ENCODE measurements at regions not wholly inside any gene's neighbourhood (a gene's known extent, or its start where the extent isn't known, plus 50 kb on each side); places are given as distances from the start of the nearest gene placed in this dataset.

GRCh38 chrX:38919853-38920528, 118.7 kb downstream of the MID1IP1 start:
- no peak for DNase-seq
- Histone ChIP-seq H3K4me1 (ENCODE audit: control insufficient read depth, insufficient read depth, low read length) (peaks cover 3% of the 10 kb centered on the region), H3K27me3 (ENCODE audit: control insufficient read depth, insufficient read depth, low read length) (no peaks in the 10 kb centered on the region), H3K4me3 (ENCODE audit: low read length) (no peak overlapping the region), H3K9me3 (ENCODE audit: control insufficient read depth, insufficient read depth, low read length) (no peaks in the 10 kb centered on the region), H3K27ac (ENCODE audit: low read length) (no peak overlapping the region), H3K36me3 (ENCODE audit: control insufficient read depth, insufficient read depth, low read length) (no peaks in the 10 kb centered on the region)
- Mint-ChIP-seq H3K4me1 (no peaks in the 10 kb centered on the region), H3K27me3 (ENCODE audit: low read depth in 2 of 2) (peaks cover 5 to 26% of the 10 kb centered on the region in 2 donors), H3K4me3 (no peak overlapping the region), H3K9me3 (no peaks in the 10 kb centered on the region), H3K27ac (no peak overlapping the region), H3K36me3 (no peaks in the 10 kb centered on the region)
- no peak for TF ChIP-seq CTCF (IDR thresholded peaks at IDR 0.05)
- WGBS (ENCODE audit: insufficient coverage) = 98% methylated on average over 4 of the region's 5 CpGs
- ATAC-seq = no peak
- intact Hi-C loops (cut with micrococcal nuclease) = no loop called here

GRCh38 chrX:38923451-38923969, 122.3 kb downstream of the MID1IP1 start:
- Histone ChIP-seq H3K9me3 (ENCODE audit: control insufficient read depth, insufficient read depth, low read length) (no peaks in the 10 kb centered on the region), H3K36me3 (ENCODE audit: control insufficient read depth, insufficient read depth, low read length) (no peaks in the 10 kb centered on the region), H3K4me3 (ENCODE audit: low read length) (no peak overlapping the region), H3K27me3 (ENCODE audit: control insufficient read depth, insufficient read depth, low read length) (no peaks in the 10 kb centered on the region), H3K4me1 (ENCODE audit: control insufficient read depth, insufficient read depth, low read length) (peaks cover 3% of the 10 kb centered on the region), H3K27ac (ENCODE audit: low read length) (no peak overlapping the region)
- H3K9me3 Mint-ChIP-seq = no peaks in the 10 kb centered on the region
- H3K4me3 Mint-ChIP-seq = no peak overlapping the region
- ATAC-seq (no peak), DNase-seq (no peak)
- intact Hi-C loops (cut with micrococcal nuclease) = no loop called here
- H3K27me3 Mint-ChIP-seq (ENCODE audit: low read depth in 2 of 2) = peaks cover 5 to 26% of the 10 kb centered on the region in 2 donors
- no peak overlapping the region for H3K27ac Mint-ChIP-seq
- TF ChIP-seq CTCF (IDR thresholded peaks at IDR 0.05) = no peak
- H3K36me3 Mint-ChIP-seq = no peaks in the 10 kb centered on the region
- 83% methylated on average over 1 of the region's 3 CpGs for WGBS (ENCODE audit: insufficient coverage)
- no peaks in the 10 kb centered on the region for H3K4me1 Mint-ChIP-seq

- no peaks in the 10 kb centered on the region for H3K9me3 ChIP-seq (ENCODE audit: control insufficient read depth, insufficient read depth, low read length)
- ATAC-seq (no peak), DNase-seq (no peak)
- Mint-ChIP-seq H3K4me3 (no peak overlapping the region), H3K4me1 (no peaks in the 10 kb centered on the region), H3K9me3 (no peaks in the 10 kb centered on the region), H3K27ac (no peak overlapping the region), H3K27me3 (ENCODE audit: low read depth in 2 of 2) (peaks cover 0 to under 1% of the 10 kb centered on the region in 2 donors), H3K36me3 (no peaks in the 10 kb centered on the region)
- H3K27ac ChIP-seq (ENCODE audit: low read length) = no peak overlapping the region
- no peak for TF ChIP-seq CTCF (IDR thresholded peaks at IDR 0.05)
- H3K4me1 ChIP-seq (ENCODE audit: control insufficient read depth, insufficient read depth, low read length) = peaks cover 3% of the 10 kb centered on the region
- no peak overlapping the region for H3K4me3 ChIP-seq (ENCODE audit: low read length)
- 94% methylated on average over 3 of the region's 3 CpGs for WGBS (ENCODE audit: insufficient coverage)
- intact Hi-C loops (cut with micrococcal nuclease) = no loop called here
- H3K27me3 ChIP-seq (ENCODE audit: control insufficient read depth, insufficient read depth, low read length) = no peaks in the 10 kb centered on the region
- no peaks in the 10 kb centered on the region for H3K36me3 ChIP-seq (ENCODE audit: control insufficient read depth, insufficient read depth, low read length)
Observed at GRCh38 chrX:38927592-38927991, 126.3 kb downstream of the MID1IP1 start.

GRCh38 chrX:38929966-38930421, 128.7 kb downstream of the MID1IP1 start:
- no peaks in the 10 kb centered on the region for H3K36me3 ChIP-seq (ENCODE audit: control insufficient read depth, insufficient read depth, low read length)
- Mint-ChIP-seq H3K27ac (no peak overlapping the region), H3K27me3 (ENCODE audit: low read depth in 2 of 2) (no peaks in the 10 kb centered on the region), H3K4me3 (no peak overlapping the region), H3K36me3 (no peaks in the 10 kb centered on the region), H3K9me3 (no peaks in the 10 kb centered on the region), H3K4me1 (no peaks in the 10 kb centered on the region)
- H3K4me3 ChIP-seq (ENCODE audit: low read length) = no peak overlapping the region
- no peaks in the 10 kb centered on the region for H3K27me3 ChIP-seq (ENCODE audit: control insufficient read depth, insufficient read depth, low read length)
- 83% methylated on average over 1 of the region's 2 CpGs for WGBS (ENCODE audit: insufficient coverage)
- no peak for TF ChIP-seq CTCF (IDR thresholded peaks at IDR 0.05)
- DNase-seq (no peak), ATAC-seq (no peak)
- H3K27ac ChIP-seq (ENCODE audit: low read length) = no peak overlapping the region
- H3K4me1 ChIP-seq (ENCODE audit: control insufficient read depth, insufficient read depth, low read length) = no peaks in the 10 kb centered on the region
- intact Hi-C loops (cut with micrococcal nuclease) = no loop called here
- H3K9me3 ChIP-seq (ENCODE audit: control insufficient read depth, insufficient read depth, low read length) = no peaks in the 10 kb centered on the region

Measured in natural killer cell (primary cell).